Type B pancreatic cell (in vitro differentiated cells): ENCODE measurements at regions not wholly inside any gene's neighbourhood (a gene's known extent, or its start where the extent isn't known, plus 50 kb on each side); places are given as distances from the start of the nearest gene placed in this dataset.
"Not testable (repeated sequence)": the region's sequence is repeated elsewhere in the genome, so short reads cannot be mapped to it uniquely, and the experiment has no call there.

Experiments
- DNase-seq: peaks from one replicate; pipeline ENCODE4 v3.0.0; 2021; ENCODE audit warnings: mixed read lengths; ENCODE audit not compliant: unreplicated experiment; ENCODE audit errors: extremely low spot score
- H3K27ac Mint-ChIP-seq: 2 replicates; pipeline ENCODE4 v1.8.0; 2021; ENCODE audit warnings: mild to moderate bottlenecking, mixed read lengths
- H3K27me3 Mint-ChIP-seq: 2 replicates; pipeline ENCODE4 v1.8.0; 2021; ENCODE audit warnings: mixed read lengths
- H3K36me3 Mint-ChIP-seq: 2 replicates; pipeline ENCODE4 v1.8.0; 2021; ENCODE audit warnings: mixed read lengths
- H3K4me1 Mint-ChIP-seq: one replicate; pipeline ENCODE4 v1.8.0; 2021; ENCODE audit warnings: mixed read lengths; ENCODE audit not compliant: unreplicated experiment
- H3K4me3 Mint-ChIP-seq: 2 replicates; pipeline ENCODE4 v1.8.0; 2021; ENCODE audit warnings: mild to moderate bottlenecking, mixed read lengths
- H3K9me3 Mint-ChIP-seq: 2 replicates; pipeline ENCODE4 v1.8.0; 2021; ENCODE audit warnings: mixed read lengths
- CTCF ChIP-seq: fragments of 200-600 bp; sonication (generic); conservative IDR thresholded peaks from 2 replicates; pipeline ENCODE4 v1.5.0; 2021; ENCODE audit warnings: antibody characterized with exemption, mild to moderate bottlenecking

- Mint-ChIP-seq H3K36me3 (no peaks in the 10 kb centered on the region), H3K4me1 (no peaks in the 10 kb centered on the region), H3K27me3 (no peaks in the 10 kb centered on the region), H3K4me3 (no peak overlapping the region), H3K9me3 (no peaks in the 10 kb centered on the region), H3K27ac (no peak overlapping the region)
- no peak for DNase-seq
- no peak for TF ChIP-seq CTCF
Observed at GRCh38 chr13:80939581-80939980, 598.7 kb upstream of the SPRY2 start.

- TF ChIP-seq CTCF: no peak
- no peaks in the 10 kb centered on the region for H3K9me3 Mint-ChIP-seq
- H3K27me3 Mint-ChIP-seq: no peaks in the 10 kb centered on the region
- no peak overlapping the region for H3K27ac Mint-ChIP-seq
- no peak for DNase-seq
- H3K4me3 Mint-ChIP-seq: no peak overlapping the region
- no peaks in the 10 kb centered on the region for H3K36me3 Mint-ChIP-seq
- H3K4me1 Mint-ChIP-seq: no peaks in the 10 kb centered on the region
Observed at GRCh38 chr13:80931766-80932165, 590.8 kb upstream of the SPRY2 start.

GRCh38 chr13:80931118-80931517 is 590.2 kb upstream of the SPRY2 start:
- Mint-ChIP-seq H3K4me1 (no peaks in the 10 kb centered on the region), H3K4me3 (no peak overlapping the region), H3K9me3 (no peaks in the 10 kb centered on the region), H3K27me3 (no peaks in the 10 kb centered on the region), H3K27ac (no peak overlapping the region), H3K36me3 (no peaks in the 10 kb centered on the region)
- DNase-seq: no peak
- TF ChIP-seq CTCF: no peak

- no peak overlapping the region for H3K4me3 Mint-ChIP-seq
- TF ChIP-seq CTCF: no peak
- DNase-seq: no peak
- no peaks in the 10 kb centered on the region for H3K9me3 Mint-ChIP-seq
- no peaks in the 10 kb centered on the region for H3K27me3 Mint-ChIP-seq
- H3K4me1 Mint-ChIP-seq: peaks cover 4% of the 10 kb centered on the region
- H3K27ac Mint-ChIP-seq: no peak overlapping the region
- H3K36me3 Mint-ChIP-seq: no peaks in the 10 kb centered on the region
Observed at GRCh38 chr13:80928241-80928640, 587.3 kb upstream of the SPRY2 start.

GRCh38 chr13:80926024-80926423 is 585.1 kb upstream of the SPRY2 start:
- H3K27ac Mint-ChIP-seq, H3K9me3 Mint-ChIP-seq, H3K4me3 Mint-ChIP-seq, DNase-seq, H3K4me1 Mint-ChIP-seq, H3K27me3 Mint-ChIP-seq, H3K36me3 Mint-ChIP-seq: not testable (repeated sequence)

GRCh38 chr13:80924596-80924995 is 583.7 kb upstream of the SPRY2 start:
- no peak for DNase-seq
- Mint-ChIP-seq H3K27me3 (no peaks in the 10 kb centered on the region), H3K36me3 (no peaks in the 10 kb centered on the region), H3K27ac (no peak overlapping the region), H3K4me1 (peaks cover 4% of the 10 kb centered on the region), H3K9me3 (no peaks in the 10 kb centered on the region), H3K4me3 (no peak overlapping the region)
- no peak for TF ChIP-seq CTCF
